IMR-90 (cell line): ENCODE measurements at regions not wholly inside any gene's neighbourhood (a gene's known extent, or its start where the extent isn't known, plus 50 kb on each side); places are given as distances from the start of the nearest gene placed in this dataset.

Experiments
- ATAC-seq: fragments of 200-7000 bp; cut with Tn5 transposase; 2 replicates; pipeline ENCODE4 v1.9.1; 2020; ENCODE audit warnings: low read depth, mild to moderate bottlenecking, moderate library complexity
- BruUV-seq: library from RNA; stranded (reverse); fragments of 400-500 nt; replicated peaks from 2 replicates; lab custom pipeline; 2021; lab: Mats Ljungman, UMichigan
- CTCF ChIA-PET: fragments of 300-600 bp; formaldehyde crosslinking; extraction: SDS; loops from one replicate; lab custom pipeline; 2021; ENCODE audit warnings: antibody characterized with exemption; lab: Yijun Ruan, JAX
- POLR2A ChIA-PET: fragments of 300-600 bp; sonication (Branson Sonifier 250); formaldehyde crosslinking; loops from one replicate; lab custom pipeline; 2022; ENCODE audit warnings: antibody characterized with exemption; ENCODE audit not compliant: unreplicated experiment; lab: Charles Lee
- DNase-seq: peaks from one replicate; pipeline ENCODE4 v3.0.0; 2013
- H2AFZ ChIP-seq: replicated peaks from 2 replicates; pipeline ENCODE3; 2013; ENCODE audit warnings: low read length, mild to moderate bottlenecking; ENCODE audit not compliant: poor library complexity
- H2AK5ac ChIP-seq: 2 replicates; pipeline ENCODE4 v1.6.1; 2013; ENCODE audit warnings: low read depth, low read length, inconsistent platforms
- H2AK9ac ChIP-seq: replicated peaks from 2 replicates; pipeline ENCODE3; 2013; ENCODE audit warnings: mild to moderate bottlenecking, low read depth, low read length, moderate library complexity; ENCODE audit not compliant: poor library complexity
- H2BK120ac ChIP-seq: 2 replicates; pipeline ENCODE4 v1.6.1; 2013; ENCODE audit warnings: low read depth, low read length, inconsistent platforms
- H2BK15ac ChIP-seq: 3 replicates; pipeline ENCODE4 v1.6.1; 2013; ENCODE audit warnings: low read depth, low read length, inconsistent platforms
- H2BK20ac ChIP-seq: 2 replicates; pipeline ENCODE4 v1.6.1; 2013; ENCODE audit warnings: low read depth, mild to moderate bottlenecking, inconsistent platforms, low read length, moderate library complexity
- H2BK5ac ChIP-seq: 2 replicates; pipeline ENCODE4 v1.6.1; 2013; ENCODE audit warnings: mild to moderate bottlenecking, low read depth, low read length, inconsistent platforms; ENCODE audit not compliant: poor library complexity, severe bottlenecking
- H3K14ac ChIP-seq: replicated peaks from 2 replicates; pipeline ENCODE4 v1.6.1; 2013; ENCODE audit warnings: low read depth, low read length, inconsistent platforms
- H3K18ac ChIP-seq: 2 replicates; pipeline ENCODE4 v1.6.1; 2013; ENCODE audit warnings: low read depth, low read length, control low read depth
- H3K23ac ChIP-seq: 2 replicates; pipeline ENCODE4 v1.6.1; 2013; ENCODE audit warnings: low read depth, low read length, inconsistent platforms
- H3K27ac ChIP-seq: 2 replicates; pipeline ENCODE4 v1.5.1; 2013; ENCODE audit warnings: mild to moderate bottlenecking, control low read depth, low read length; ENCODE audit not compliant: insufficient read depth
- H3K27me3 ChIP-seq: 2 replicates; pipeline ENCODE4 v1.6.1; 2013; ENCODE audit warnings: low read length; ENCODE audit not compliant: control insufficient read depth, insufficient read depth
- H3K36me3 ChIP-seq: 2 replicates; pipeline ENCODE4 v1.6.1; 2013; ENCODE audit warnings: low read length, mixed read lengths; ENCODE audit not compliant: control insufficient read depth, insufficient read depth
- H3K4ac ChIP-seq: 2 replicates; pipeline ENCODE4 v1.6.1; 2013; ENCODE audit warnings: low read depth, low read length, inconsistent platforms
- H3K4me1 ChIP-seq: 2 replicates; pipeline ENCODE4 v1.6.1; 2013; ENCODE audit warnings: low read length, mixed read lengths; ENCODE audit not compliant: control insufficient read depth, insufficient read depth
- H3K4me2 ChIP-seq: 2 replicates; pipeline ENCODE4 v1.6.1; 2013; ENCODE audit warnings: low read depth, mild to moderate bottlenecking, control low read depth, low read length, moderate library complexity
- H3K4me3 ChIP-seq: 2 replicates; pipeline ENCODE4 v1.5.1; 2013; ENCODE audit warnings: low read depth, mild to moderate bottlenecking, control low read depth, low read length, moderate library complexity; ENCODE audit not compliant: insufficient read depth
- H3K56ac ChIP-seq: 2 replicates; pipeline ENCODE4 v1.6.1; 2013; ENCODE audit warnings: low read length, inconsistent platforms; ENCODE audit not compliant: insufficient read depth; ENCODE audit errors: extremely low read depth
- H3K79me1 ChIP-seq, 2 experiments: 2 replicates each; pipeline ENCODE4 v1.6.1; 2013; ENCODE audit warnings: low read length in 2 of 2, inconsistent platforms in 1 of 2, low read depth in 1 of 2
- H3K9ac ChIP-seq: 2 replicates; pipeline ENCODE4 v1.6.1; 2013; ENCODE audit warnings: low read depth, low read length, control low read depth
- H3K9me1 ChIP-seq: 2 replicates; pipeline ENCODE4 v1.6.1; 2013; ENCODE audit warnings: low read length, inconsistent platforms; ENCODE audit not compliant: insufficient read depth
- H3K9me3 ChIP-seq: 2 replicates; pipeline ENCODE4 v1.6.1; 2013; ENCODE audit warnings: low read length; ENCODE audit not compliant: control insufficient read depth, insufficient read depth
- H4K20me1 ChIP-seq: 2 replicates; pipeline ENCODE4 v1.6.1; 2013; ENCODE audit warnings: low read length, inconsistent platforms; ENCODE audit not compliant: insufficient read depth
- H4K5ac ChIP-seq: 2 replicates; pipeline ENCODE4 v1.6.1; 2013; ENCODE audit warnings: mild to moderate bottlenecking, low read depth, low read length, control low read depth
- H4K8ac ChIP-seq, 2 experiments: 2 replicates each; pipeline ENCODE4 v1.6.1; 2013; ENCODE audit warnings: low read depth in 2 of 2, low read length in 2 of 2, control low read depth in 1 of 2, inconsistent platforms in 1 of 2
- H4K91ac ChIP-seq: 2 replicates; pipeline ENCODE4 v1.6.1; 2013; ENCODE audit warnings: low read depth, low read length, inconsistent platforms; ENCODE audit not compliant: insufficient read depth
- BHLHE40 ChIP-seq: fragments of 150-350 bp; IDR thresholded peaks from 2 replicates; pipeline ENCODE4 v1.6.1; 2016; ENCODE audit warnings: mild to moderate bottlenecking, low read depth, low read length
- CEBPB ChIP-seq: IDR thresholded peaks from 2 replicates; pipeline ENCODE4 v1.6.1; 2012; ENCODE audit warnings: low read depth, low read length, improper control_type of control experiment
- MAFK ChIP-seq: IDR thresholded peaks from 2 replicates; pipeline ENCODE4 v1.6.1; 2012; ENCODE audit warnings: low read depth, low read length, improper control_type of control experiment
- MXI1 ChIP-seq: IDR thresholded peaks from 2 replicates; pipeline ENCODE4 v1.6.1; 2012; ENCODE audit warnings: low read depth, mild to moderate bottlenecking, low read length, moderate library complexity, borderline replicate concordance
- POLR2A ChIP-seq: IDR thresholded peaks from 2 replicates; pipeline ENCODE4 v1.6.1; 2012; ENCODE audit warnings: mild to moderate bottlenecking, low read depth, low read length
- SMC3 ChIP-seq: fragments of 150-350 bp; IDR thresholded peaks from 2 replicates; pipeline ENCODE4 v1.6.1; 2016; ENCODE audit warnings: low read depth, mild to moderate bottlenecking, antibody characterized with exemption, low read length, moderate library complexity
- USF2 ChIP-seq: fragments of 150-350 bp; IDR thresholded peaks from 2 replicates; pipeline ENCODE4 v1.6.1; 2017; ENCODE audit warnings: mild to moderate bottlenecking, antibody characterized with exemption, low read length, low read depth
- WGBS, 2 experiments: methylation state at CpG; one replicate each; pipeline versions ENCODE4 v1.1.5 to v1.1.7; 2013; ENCODE audit warnings: missing lambda C conversion rate in 2 of 2; ENCODE audit not compliant: insufficient read length in 1 of 2; ENCODE audit errors: extremely low coverage in 2 of 2; 5-methylcytosine and 5-hydroxymethylcytosine counted together
- dilution Hi-C: fragments of 300-500 bp; cut with HindIII; formaldehyde crosslinking; loops from one replicate; pipeline ENCODE4 v1.14.3; 2018; ENCODE audit warnings: low sequenced_read_pairs; ENCODE audit not compliant: unreplicated experiment
- in situ Hi-C: fragments of 300-500 bp; cut with MboI; formaldehyde crosslinking; loops from 3 replicates; pipeline ENCODE4 v1.14.3; 2019; ENCODE audit warnings: low sequenced_read_pairs, inconsistent platforms, mixed read lengths
- intact Hi-C: fragments of 100-400 bp; cut with micrococcal nuclease; formaldehyde crosslinking; loops from 2 replicates; pipeline ENCODE4 v1.10.0; 2022
- TF ChIP-seq, protein P1 (sequence below): fragments of 150-350 bp; IDR thresholded peaks from 2 replicates; pipeline ENCODE4 v1.6.1; 2016; ENCODE audit warnings: low read depth, mild to moderate bottlenecking, low read length, moderate library complexity, borderline replicate concordance
- TF ChIP-seq, protein P2 (sequence below): conservative IDR thresholded peaks from 2 replicates; pipeline ENCODE4 v1.5.1; 2012; ENCODE audit warnings: mild to moderate bottlenecking, low read depth, low read length, improper control_type of control experiment

GRCh38 chr13:44869167-44869566, 120.1 kb downstream of the NUFIP1 start:
- Histone ChIP-seq H2BK15ac (no peak overlapping the region), H3K9me1 (no peaks in the 10 kb centered on the region; the same call in 1 of the 2 replicates), H4K20me1 (no peaks in the 10 kb centered on the region), H4K91ac (no peak overlapping the region), H4K8ac (no peak overlapping the region), H3K27me3 (no peaks in the 10 kb centered on the region), H2BK120ac (no peak overlapping the region), H3K27ac (no peak overlapping the region), H3K14ac (no peak overlapping the region), H3K56ac (no peak overlapping the region), H3K9me3 (peaks cover 3% of the 10 kb centered on the region; the same call in 1 of the 2 replicates), H2AFZ (no peak overlapping the region), H3K4me1 (no peaks in the 10 kb centered on the region), H3K4me2 (no peak overlapping the region), H3K18ac (no peak overlapping the region), H3K79me1 (no peaks in the 10 kb centered on the region), H3K9ac (no peak overlapping the region), H2BK5ac (no peak overlapping the region), H2AK5ac (no peak overlapping the region), H3K4ac (no peak overlapping the region), H2BK20ac (no peak overlapping the region), H3K36me3 (no peaks in the 10 kb centered on the region), H2AK9ac (no peak overlapping the region), H3K23ac (no peak overlapping the region), H3K4me3 (no peak overlapping the region), H4K5ac (no peak overlapping the region)
- intact Hi-C loops = no loop called here
- BruUV-seq = no TSS peak
- dilution Hi-C loops = no loop called here
- ChIA-PET POLR2A (no interaction called here), CTCF (no interaction called here)
- DNase-seq = no peak
- 80% methylated on average over 2 of the region's 7 CpGs; no CpG with 5 or more reads in 1 of the 2 experiments for WGBS, 2 experiments
- no peak for TF ChIP-seq POLR2A
- no peak for TF ChIP-seq USF2
- TF ChIP-seq, protein P1, sequence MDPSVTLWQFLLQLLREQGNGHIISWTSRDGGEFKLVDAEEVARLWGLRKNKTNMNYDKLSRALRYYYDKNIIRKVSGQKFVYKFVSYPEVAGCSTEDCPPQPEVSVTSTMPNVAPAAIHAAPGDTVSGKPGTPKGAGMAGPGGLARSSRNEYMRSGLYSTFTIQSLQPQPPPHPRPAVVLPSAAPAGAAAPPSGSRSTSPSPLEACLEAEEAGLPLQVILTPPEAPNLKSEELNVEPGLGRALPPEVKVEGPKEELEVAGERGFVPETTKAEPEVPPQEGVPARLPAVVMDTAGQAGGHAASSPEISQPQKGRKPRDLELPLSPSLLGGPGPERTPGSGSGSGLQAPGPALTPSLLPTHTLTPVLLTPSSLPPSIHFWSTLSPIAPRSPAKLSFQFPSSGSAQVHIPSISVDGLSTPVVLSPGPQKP = no peak
- no peak for TF ChIP-seq CEBPB
- TF ChIP-seq BHLHE40 = no peak
- TF ChIP-seq MAFK = no peak
- TF ChIP-seq MXI1 = no peak
- TF ChIP-seq, protein P2, sequence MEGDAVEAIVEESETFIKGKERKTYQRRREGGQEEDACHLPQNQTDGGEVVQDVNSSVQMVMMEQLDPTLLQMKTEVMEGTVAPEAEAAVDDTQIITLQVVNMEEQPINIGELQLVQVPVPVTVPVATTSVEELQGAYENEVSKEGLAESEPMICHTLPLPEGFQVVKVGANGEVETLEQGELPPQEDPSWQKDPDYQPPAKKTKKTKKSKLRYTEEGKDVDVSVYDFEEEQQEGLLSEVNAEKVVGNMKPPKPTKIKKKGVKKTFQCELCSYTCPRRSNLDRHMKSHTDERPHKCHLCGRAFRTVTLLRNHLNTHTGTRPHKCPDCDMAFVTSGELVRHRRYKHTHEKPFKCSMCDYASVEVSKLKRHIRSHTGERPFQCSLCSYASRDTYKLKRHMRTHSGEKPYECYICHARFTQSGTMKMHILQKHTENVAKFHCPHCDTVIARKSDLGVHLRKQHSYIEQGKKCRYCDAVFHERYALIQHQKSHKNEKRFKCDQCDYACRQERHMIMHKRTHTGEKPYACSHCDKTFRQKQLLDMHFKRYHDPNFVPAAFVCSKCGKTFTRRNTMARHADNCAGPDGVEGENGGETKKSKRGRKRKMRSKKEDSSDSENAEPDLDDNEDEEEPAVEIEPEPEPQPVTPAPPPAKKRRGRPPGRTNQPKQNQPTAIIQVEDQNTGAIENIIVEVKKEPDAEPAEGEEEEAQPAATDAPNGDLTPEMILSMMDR = no peak
- no peak for TF ChIP-seq SMC3
- no peak for ATAC-seq
- in situ Hi-C loops = no loop called here
